AG04450 (cell line): ENCODE measurements at regions not wholly inside any gene's neighbourhood (a gene's known extent, or its start where the extent isn't known, plus 50 kb on each side); places are given as distances from the start of the nearest gene placed in this dataset.

Source experiments
- CTCF ChIA-PET: fragments of 300-600, 350-600 bp; formaldehyde crosslinking; extraction: SDS; loops from one replicate; lab custom pipeline; 2022; ENCODE audit warnings: antibody characterized with exemption, inconsistent platforms; lab: Charles Lee
- POLR2A ChIA-PET: fragments of 350-600 bp; formaldehyde crosslinking; extraction: SDS; loops from one replicate; lab custom pipeline; 2021; ENCODE audit warnings: antibody characterized with exemption, inconsistent platforms; lab: Yijun Ruan, JAX
- DNase-seq: peaks from one replicate; pipeline ENCODE4 v3.0.0-alpha.2; 2011; ENCODE audit warnings: low read depth, low spot score
- H3K27ac ChIP-seq: one replicate; pipeline ENCODE4 v1.5.1; 2012; ENCODE audit warnings: low read depth, low read length, control low read depth
- H3K27me3 ChIP-seq: one replicate; pipeline ENCODE4 v1.6.0; 2012; ENCODE audit warnings: low read length; ENCODE audit not compliant: control insufficient read depth, insufficient read depth
- H3K4me3 ChIP-seq: 2 replicates; pipeline ENCODE4 v1.5.1; 2011; ENCODE audit warnings: mild to moderate bottlenecking, low read depth, low read length, control low read depth
- H3K9me3 ChIP-seq: 2 replicates; pipeline ENCODE4 v1.5.1; 2012; ENCODE audit warnings: low read length; ENCODE audit not compliant: control insufficient read depth, insufficient read depth
- TF ChIP-seq, protein P1 (sequence below): IDR thresholded peaks from 2 replicates; pipeline ENCODE4 v1.5.1; 2011; ENCODE audit warnings: low read depth, low read length, control low read depth, inconsistent platforms

DNA sequence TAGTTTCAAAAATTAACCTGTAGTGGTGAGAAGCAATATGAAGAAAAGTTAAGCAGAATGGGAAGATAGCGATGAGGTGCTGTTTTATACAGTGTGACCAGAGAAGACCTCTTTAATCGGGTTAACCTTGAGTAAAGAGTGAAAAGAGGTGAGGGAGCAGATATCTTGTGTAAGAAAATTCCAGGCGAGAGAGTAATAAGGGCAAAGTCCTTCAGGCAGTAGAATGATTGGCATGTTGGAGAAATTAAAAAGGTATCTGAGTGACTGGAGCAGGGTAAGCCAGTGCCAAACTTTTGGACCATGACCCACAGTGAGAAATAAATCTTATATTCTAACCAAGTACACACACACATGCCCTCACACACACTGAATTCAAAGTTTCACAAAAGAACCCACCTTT, 374.7 kb upstream of the LARGE1 start:
- no peak overlapping the region for H3K4me3 ChIP-seq
- TF ChIP-seq, protein P1, sequence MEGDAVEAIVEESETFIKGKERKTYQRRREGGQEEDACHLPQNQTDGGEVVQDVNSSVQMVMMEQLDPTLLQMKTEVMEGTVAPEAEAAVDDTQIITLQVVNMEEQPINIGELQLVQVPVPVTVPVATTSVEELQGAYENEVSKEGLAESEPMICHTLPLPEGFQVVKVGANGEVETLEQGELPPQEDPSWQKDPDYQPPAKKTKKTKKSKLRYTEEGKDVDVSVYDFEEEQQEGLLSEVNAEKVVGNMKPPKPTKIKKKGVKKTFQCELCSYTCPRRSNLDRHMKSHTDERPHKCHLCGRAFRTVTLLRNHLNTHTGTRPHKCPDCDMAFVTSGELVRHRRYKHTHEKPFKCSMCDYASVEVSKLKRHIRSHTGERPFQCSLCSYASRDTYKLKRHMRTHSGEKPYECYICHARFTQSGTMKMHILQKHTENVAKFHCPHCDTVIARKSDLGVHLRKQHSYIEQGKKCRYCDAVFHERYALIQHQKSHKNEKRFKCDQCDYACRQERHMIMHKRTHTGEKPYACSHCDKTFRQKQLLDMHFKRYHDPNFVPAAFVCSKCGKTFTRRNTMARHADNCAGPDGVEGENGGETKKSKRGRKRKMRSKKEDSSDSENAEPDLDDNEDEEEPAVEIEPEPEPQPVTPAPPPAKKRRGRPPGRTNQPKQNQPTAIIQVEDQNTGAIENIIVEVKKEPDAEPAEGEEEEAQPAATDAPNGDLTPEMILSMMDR = no peak
- no peak for DNase-seq
- peaks cover 19% of the 10 kb centered on the region for H3K9me3 ChIP-seq
- no peaks in the 10 kb centered on the region for H3K27me3 ChIP-seq
- ChIA-PET CTCF (no interaction called here), POLR2A (no interaction called here)
- no peak overlapping the region for H3K27ac ChIP-seq

DNA sequence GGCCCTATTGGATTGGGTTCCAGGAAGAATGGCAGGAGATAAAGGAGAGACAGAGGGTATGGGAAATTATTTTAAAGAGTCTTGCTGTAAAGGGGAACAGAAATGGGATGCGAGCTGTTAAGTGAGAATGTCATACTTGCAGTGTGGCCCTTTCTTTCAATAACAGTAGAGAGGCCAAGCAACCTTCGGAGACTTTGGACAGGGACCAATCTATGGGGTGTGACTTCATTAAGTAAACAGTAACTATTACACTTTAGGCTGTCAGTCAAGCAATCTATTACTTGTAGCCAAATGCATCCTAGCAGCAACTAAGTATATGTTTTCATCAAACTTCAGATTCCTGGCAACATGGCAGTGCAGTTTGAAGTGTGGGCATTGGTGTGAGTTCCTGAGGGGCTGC, 376.2 kb upstream of the LARGE1 start:
- ChIA-PET POLR2A (no interaction called here), CTCF (no interaction called here)
- Histone ChIP-seq H3K9me3 (peaks cover 14% of the 10 kb centered on the region; the same call in 1 of the 2 replicates), H3K27ac (no peak overlapping the region), H3K4me3 (no peak overlapping the region), H3K27me3 (no peaks in the 10 kb centered on the region)
- no peak for DNase-seq
- TF ChIP-seq, protein P1 = no peak

DNA sequence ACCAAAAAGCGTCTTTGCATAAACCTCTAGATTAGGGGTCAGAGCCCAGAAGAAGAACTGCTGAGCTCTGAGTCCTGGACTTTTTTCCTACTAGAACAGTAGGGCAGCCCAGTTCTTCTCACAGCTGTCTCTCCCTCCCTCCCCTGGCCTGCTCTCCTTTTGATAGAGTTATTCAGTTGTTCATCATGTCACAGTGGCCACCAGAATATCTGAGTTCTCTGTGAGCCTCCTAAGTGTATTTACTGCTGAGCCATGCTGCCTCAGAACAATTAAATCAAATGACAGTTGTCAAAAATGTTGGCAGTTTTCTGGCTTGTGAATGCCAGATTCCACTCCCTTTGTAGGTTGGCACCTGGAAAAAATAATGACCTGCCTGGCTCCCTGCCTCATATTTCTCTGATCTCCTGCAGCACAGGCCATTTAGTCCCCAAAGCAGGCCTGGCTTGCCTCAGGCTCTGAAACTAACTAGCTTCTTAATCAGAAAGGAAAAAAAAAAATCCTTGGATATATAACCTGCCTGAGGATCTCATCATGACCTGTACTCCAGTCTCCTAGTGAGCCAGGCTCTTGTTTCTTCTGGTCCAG, 377.4 kb upstream of the LARGE1 start:
- ChIA-PET CTCF (no interaction called here), POLR2A (no interaction called here)
- H3K27ac ChIP-seq = no peak overlapping the region
- TF ChIP-seq, protein P1 = no peak
- peaks cover 14% of the 10 kb centered on the region; the same call in 1 of the 2 replicates for H3K9me3 ChIP-seq
- H3K4me3 ChIP-seq = no peak overlapping the region
- H3K27me3 ChIP-seq = no peaks in the 10 kb centered on the region
- DNase-seq = no peak

DNA sequence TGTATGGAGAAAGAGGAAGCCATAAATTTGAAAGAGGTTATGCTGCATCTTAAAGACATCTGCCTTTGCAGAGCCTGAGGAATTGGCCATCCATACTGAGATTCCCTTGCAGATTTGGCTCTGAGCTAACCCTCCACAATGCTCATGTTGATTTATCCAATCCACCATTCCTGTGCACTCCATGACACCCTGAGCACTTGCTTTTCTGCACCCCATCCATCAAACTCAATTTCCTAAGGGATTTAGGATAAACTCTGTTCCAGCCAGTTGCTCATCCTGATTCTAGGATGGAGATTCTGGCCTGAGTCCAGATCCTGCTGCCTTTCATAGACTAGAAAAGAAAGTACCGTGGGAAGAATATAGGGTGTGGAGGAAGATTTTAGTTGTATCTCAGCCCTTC, 379.2 kb upstream of the LARGE1 start:
- no peak for DNase-seq
- TF ChIP-seq, protein P1 = no peak
- Histone ChIP-seq H3K4me3 (no peak overlapping the region), H3K27me3 (no peaks in the 10 kb centered on the region), H3K27ac (no peak overlapping the region), H3K9me3 (peaks cover 11% of the 10 kb centered on the region; the same call in 1 of the 2 replicates)
- ChIA-PET CTCF (no interaction called here), POLR2A (no interaction called here)

DNA sequence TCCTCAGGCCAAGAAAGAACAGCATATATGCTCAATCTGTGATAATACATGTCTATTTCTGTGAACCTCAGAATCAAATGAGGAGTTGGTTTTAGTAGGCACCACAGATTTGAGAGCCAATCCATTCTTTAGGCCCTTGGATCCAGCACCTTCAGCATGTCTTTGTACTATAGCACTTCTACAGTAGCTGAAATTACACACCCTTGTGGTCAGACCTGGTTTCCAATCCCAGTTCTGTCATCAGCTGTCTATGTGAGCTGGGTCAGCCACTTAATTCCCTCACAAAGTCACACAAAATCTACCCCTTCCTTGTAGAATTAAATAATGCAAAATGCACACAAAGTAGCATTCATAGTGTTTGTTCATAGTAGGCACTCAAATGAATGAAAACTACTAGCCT, 381.3 kb upstream of the LARGE1 start:
- POLR2A ChIA-PET = no interaction called here
- CTCF ChIA-PET = no interaction called here
- TF ChIP-seq, protein P1 = no peak

More for the DNA sequence above, 381.3 kb upstream of the LARGE1 start:
- Histone ChIP-seq H3K9me3 (peaks cover 17% of the 10 kb centered on the region), H3K27me3 (no peaks in the 10 kb centered on the region), H3K27ac (no peak overlapping the region), H3K4me3 (no peak overlapping the region)
- no peak for DNase-seq
